ENCODE measurements at regions not wholly inside any gene's neighbourhood (a gene's known extent, or its start where the extent isn't known, plus 50 kb on each side); places are given as distances from the start of the nearest gene placed in this dataset.
A peak's percentile ranks its signal among the peaks of the same experiment; 100 is the strongest.

DNA sequence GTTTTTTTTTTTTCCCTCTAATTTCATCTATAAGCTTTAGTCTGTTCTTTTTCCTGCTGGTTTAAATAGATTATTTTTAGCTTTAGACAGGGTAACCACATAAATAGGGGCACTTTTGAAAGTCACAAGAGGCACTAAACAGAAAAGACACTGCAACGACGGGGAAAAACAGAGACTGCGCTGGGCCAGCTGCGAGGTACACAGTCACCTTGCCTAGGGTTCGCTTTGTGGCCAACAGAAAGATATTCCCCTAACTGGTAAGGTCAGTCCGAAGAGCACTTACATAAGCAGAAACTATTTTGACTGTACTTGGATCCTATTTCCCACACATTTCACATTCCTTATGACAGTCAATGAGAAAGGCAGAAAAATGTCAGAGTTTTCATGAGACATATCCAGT, 175.6 kb upstream of the PHF14 start:
- Histone ChIP-seq H3K9me3 (ENCODE audit: control insufficient read depth, low read length) (no peaks in the 10 kb centered on the region), H3K36me3 (ENCODE audit: control insufficient read depth in 1 of 2, insufficient read depth in 2 of 2, low read length in 1 of 2) (no peaks in the 10 kb centered on the region), H3K4me1 (ENCODE audit: control insufficient read depth in 1 of 2, insufficient read depth in 2 of 2, low read length in 2 of 2) (no peaks in the 10 kb centered on the region), H3K27ac (ENCODE audit: low read depth in 1 of 2, low read length in 2 of 2) (no peak overlapping the region), H3K27me3 (ENCODE audit: control insufficient read depth in 1 of 2, insufficient read depth in 2 of 2, low read length in 1 of 2) (no peaks in the 10 kb centered on the region), H3K4me3 (ENCODE audit: low read length in 2 of 2) (no peak overlapping the region)
- DNase-seq: no peak
- WGBS, 2 donors: 61 to 69% methylated on average over 6 of the region's 6 CpGs
- no peak for ATAC-seq (ENCODE audit: low FRiP score)
- intact Hi-C loops (cut with DNase I): no loop called here

DNA sequence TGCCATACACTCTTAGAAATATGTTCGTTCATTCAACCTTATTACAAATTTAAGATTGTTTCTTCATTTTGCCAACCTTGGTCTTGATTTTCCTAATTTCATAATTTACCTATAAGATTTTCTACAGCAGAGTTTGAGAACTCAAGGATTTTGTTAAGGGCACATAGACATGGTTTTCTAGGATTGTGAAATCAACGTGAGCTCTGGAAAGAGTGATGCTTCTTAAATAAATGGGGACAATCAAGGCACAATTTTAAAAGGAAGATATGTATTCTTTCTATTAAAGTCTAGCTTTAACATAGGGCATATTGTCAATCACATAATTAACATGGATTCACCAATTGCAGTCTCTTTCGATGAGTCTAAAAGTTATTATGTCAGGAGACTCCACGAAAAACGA, 174.2 kb upstream of the PHF14 start:
- Histone ChIP-seq H3K36me3 (ENCODE audit: control insufficient read depth in 1 of 2, insufficient read depth in 2 of 2, low read length in 1 of 2) (no peaks in the 10 kb centered on the region), H3K4me3 (ENCODE audit: low read length in 2 of 2) (no peak overlapping the region), H3K4me1 (ENCODE audit: control insufficient read depth in 1 of 2, insufficient read depth in 2 of 2, low read length in 2 of 2) (no peaks in the 10 kb centered on the region), H3K27me3 (ENCODE audit: control insufficient read depth in 1 of 2, insufficient read depth in 2 of 2, low read length in 1 of 2) (no peaks in the 10 kb centered on the region), H3K9me3 (ENCODE audit: control insufficient read depth, low read length) (no peaks in the 10 kb centered on the region), H3K27ac (ENCODE audit: low read depth in 1 of 2, low read length in 2 of 2) (no peak overlapping the region)
- no peak for DNase-seq
- ATAC-seq (ENCODE audit: low FRiP score): no peak
- 95 to 96% methylated on average over 5 of the region's 5 CpGs for WGBS, 2 donors
- intact Hi-C loops (cut with DNase I): no loop called here

DNA sequence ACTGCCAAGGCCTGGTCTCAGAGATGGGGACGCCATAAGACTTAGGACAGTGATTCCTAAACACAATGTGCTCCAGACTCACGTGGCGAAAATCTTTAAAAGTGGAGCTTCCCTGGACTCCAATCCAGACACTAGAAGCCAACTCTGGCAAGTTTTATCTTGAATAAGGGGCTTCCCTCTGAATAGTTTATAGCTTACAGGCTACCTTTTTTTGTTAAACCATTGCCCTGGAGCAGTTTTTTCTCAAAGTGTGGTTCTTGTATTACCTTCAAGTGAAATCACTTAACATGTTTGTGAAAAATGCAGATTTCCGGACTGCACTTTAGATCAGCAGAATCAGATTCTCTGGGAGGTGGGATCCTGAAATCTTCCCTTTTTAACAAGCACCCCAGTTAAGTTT, 171.7 kb upstream of the PHF14 start:
- WGBS, 2 donors: 88 to 89% methylated on average over 4 of the region's 4 CpGs
- DNase-seq (no peak), ATAC-seq (ENCODE audit: low FRiP score) (no peak)
- H3K9me3 ChIP-seq (ENCODE audit: control insufficient read depth, low read length): no peaks in the 10 kb centered on the region
- H3K4me1 ChIP-seq (ENCODE audit: control insufficient read depth in 1 of 2, insufficient read depth in 2 of 2, low read length in 2 of 2): no peaks in the 10 kb centered on the region
- H3K36me3 ChIP-seq (ENCODE audit: control insufficient read depth in 1 of 2, insufficient read depth in 2 of 2, low read length in 1 of 2): no peaks in the 10 kb centered on the region
- intact Hi-C loops (cut with DNase I): no loop called here
- no peak overlapping the region for H3K4me3 ChIP-seq (ENCODE audit: low read length in 2 of 2)
- H3K27ac ChIP-seq (ENCODE audit: low read depth in 1 of 2, low read length in 2 of 2): no peak overlapping the region
- no peaks in the 10 kb centered on the region for H3K27me3 ChIP-seq (ENCODE audit: control insufficient read depth in 1 of 2, insufficient read depth in 2 of 2, low read length in 1 of 2)

DNA sequence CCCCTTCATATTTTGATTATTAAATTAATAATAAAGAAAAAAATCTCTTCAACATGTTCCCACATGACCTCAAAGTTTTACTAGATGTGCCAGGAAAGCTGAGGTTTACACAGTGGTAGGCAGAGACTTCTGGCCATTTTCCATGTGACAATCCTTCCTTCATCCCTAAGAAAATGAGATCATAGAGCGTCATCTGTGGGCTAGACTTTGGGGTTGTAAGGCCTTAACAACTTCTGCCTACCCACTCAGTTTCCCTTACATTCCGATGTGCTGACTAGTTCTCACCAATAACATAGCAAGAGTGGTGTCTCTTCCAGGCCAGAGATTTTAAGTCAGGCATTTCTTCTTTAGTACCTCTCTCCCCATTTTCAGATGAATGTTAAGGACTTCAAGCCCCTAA, 171.1 kb upstream of the PHF14 start:
- Histone ChIP-seq H3K4me1 (ENCODE audit: control insufficient read depth in 1 of 2, insufficient read depth in 2 of 2, low read length in 2 of 2) (no peaks in the 10 kb centered on the region), H3K27ac (ENCODE audit: low read depth in 1 of 2, low read length in 2 of 2) (no peak overlapping the region), H3K27me3 (ENCODE audit: control insufficient read depth in 1 of 2, insufficient read depth in 2 of 2, low read length in 1 of 2) (no peaks in the 10 kb centered on the region), H3K4me3 (ENCODE audit: low read length in 2 of 2) (no peak overlapping the region), H3K36me3 (ENCODE audit: control insufficient read depth in 1 of 2, insufficient read depth in 2 of 2, low read length in 1 of 2) (no peaks in the 10 kb centered on the region), H3K9me3 (ENCODE audit: control insufficient read depth, low read length) (no peaks in the 10 kb centered on the region)
- intact Hi-C loops (cut with DNase I): no loop called here
- ATAC-seq (ENCODE audit: low FRiP score) (peak; percentile 38), DNase-seq (no peak)
- 47 to 49% methylated on average over 2 of the region's 2 CpGs for WGBS, 2 donors

DNA sequence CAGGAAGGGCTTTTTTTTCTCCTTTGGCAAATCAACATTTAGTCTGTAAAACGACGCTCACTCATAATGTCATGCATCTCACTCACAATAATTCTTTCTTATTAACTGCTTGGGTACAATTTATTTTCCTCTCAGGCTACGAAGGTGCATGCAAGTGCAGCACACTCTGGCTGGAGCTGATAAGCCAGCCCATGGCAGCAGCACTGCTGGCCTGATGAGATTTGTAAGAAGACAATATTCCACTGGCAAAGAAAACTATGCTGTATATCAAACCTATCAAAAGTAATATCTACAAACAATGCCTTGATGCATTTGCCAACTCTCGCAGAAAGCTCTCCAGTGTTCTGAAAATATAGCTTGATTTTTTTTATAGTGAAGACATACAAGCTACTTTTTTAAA, 170.0 kb upstream of the PHF14 start:
- no peak for ATAC-seq (ENCODE audit: low FRiP score)
- Histone ChIP-seq H3K4me3 (ENCODE audit: low read length in 2 of 2) (no peak overlapping the region), H3K27me3 (ENCODE audit: control insufficient read depth in 1 of 2, insufficient read depth in 2 of 2, low read length in 1 of 2) (no peaks in the 10 kb centered on the region), H3K4me1 (ENCODE audit: control insufficient read depth in 1 of 2, insufficient read depth in 2 of 2, low read length in 2 of 2) (no peaks in the 10 kb centered on the region), H3K9me3 (ENCODE audit: control insufficient read depth, low read length) (no peaks in the 10 kb centered on the region), H3K27ac (ENCODE audit: low read depth in 1 of 2, low read length in 2 of 2) (no peak overlapping the region), H3K36me3 (ENCODE audit: control insufficient read depth in 1 of 2, insufficient read depth in 2 of 2, low read length in 1 of 2) (no peaks in the 10 kb centered on the region)
- 47 to 55% methylated on average over 4 of the region's 4 CpGs for WGBS, 2 donors
- DNase-seq: no peak
- intact Hi-C loops (cut with DNase I): no loop called here

DNA sequence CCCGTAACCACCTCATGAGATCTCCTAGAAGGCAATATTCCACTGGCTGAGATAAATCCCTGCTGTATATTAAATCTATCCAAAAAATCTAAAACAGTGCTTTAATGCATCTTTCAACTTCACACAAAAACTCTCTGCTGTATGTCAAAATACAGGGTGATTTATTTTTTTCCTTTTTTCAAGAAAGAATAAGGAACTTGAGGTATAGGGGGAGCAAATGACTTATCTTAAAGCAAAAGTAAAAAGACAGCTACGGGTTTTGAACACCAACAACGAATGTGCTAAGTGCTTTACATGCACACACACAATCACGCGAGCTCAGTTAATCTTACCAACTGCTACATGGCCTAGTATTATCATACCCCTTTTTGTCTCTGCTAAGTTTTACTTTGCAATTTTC, 168.9 kb upstream of the PHF14 start:
- WGBS, 2 donors: 81 to 83% methylated on average over 5 of the region's 5 CpGs
- Histone ChIP-seq H3K27me3 (ENCODE audit: control insufficient read depth in 1 of 2, insufficient read depth in 2 of 2, low read length in 1 of 2) (no peaks in the 10 kb centered on the region), H3K9me3 (ENCODE audit: control insufficient read depth, low read length) (no peaks in the 10 kb centered on the region), H3K4me3 (ENCODE audit: low read length in 2 of 2) (no peak overlapping the region), H3K4me1 (ENCODE audit: control insufficient read depth in 1 of 2, insufficient read depth in 2 of 2, low read length in 2 of 2) (no peaks in the 10 kb centered on the region), H3K27ac (ENCODE audit: low read depth in 1 of 2, low read length in 2 of 2) (no peak overlapping the region), H3K36me3 (ENCODE audit: control insufficient read depth in 1 of 2, insufficient read depth in 2 of 2, low read length in 1 of 2) (no peaks in the 10 kb centered on the region)
- intact Hi-C loops (cut with DNase I): no loop called here
- no peak for ATAC-seq (ENCODE audit: low FRiP score)
- no peak for DNase-seq

DNA sequence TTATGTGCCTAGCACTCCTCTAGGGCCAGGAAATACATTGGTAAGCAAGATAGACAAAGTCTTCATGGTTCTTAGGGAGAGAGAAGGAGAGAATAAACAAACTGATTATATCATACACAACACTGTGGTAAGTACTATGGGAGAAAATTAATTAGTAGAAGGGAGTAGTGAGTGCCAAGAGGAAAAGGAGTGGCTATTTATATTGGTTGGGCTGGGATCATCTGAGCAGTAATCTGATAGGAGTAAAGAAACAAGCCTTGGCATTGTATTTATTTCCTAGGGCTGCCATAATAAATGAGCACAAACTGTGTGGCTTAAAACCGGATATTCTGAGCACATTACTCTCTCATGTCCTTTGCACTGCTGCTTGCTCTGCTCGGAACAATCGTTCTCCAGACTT, 158.1 kb upstream of the PHF14 start:
- Histone ChIP-seq H3K4me3 (ENCODE audit: low read length in 2 of 2) (no peak overlapping the region), H3K27ac (ENCODE audit: low read depth in 1 of 2, low read length in 2 of 2) (no peak overlapping the region), H3K9me3 (ENCODE audit: control insufficient read depth, low read length) (no peaks in the 10 kb centered on the region), H3K27me3 (ENCODE audit: control insufficient read depth in 1 of 2, insufficient read depth in 2 of 2, low read length in 1 of 2) (no peaks in the 10 kb centered on the region), H3K4me1 (ENCODE audit: control insufficient read depth in 1 of 2, insufficient read depth in 2 of 2, low read length in 2 of 2) (no peaks in the 10 kb centered on the region), H3K36me3 (ENCODE audit: control insufficient read depth in 1 of 2, insufficient read depth in 2 of 2, low read length in 1 of 2) (no peaks in the 10 kb centered on the region)
- DNase-seq (no peak), ATAC-seq (ENCODE audit: low FRiP score) (no peak)
- intact Hi-C loops (cut with DNase I): no loop called here
- WGBS, 2 donors: 62 to 69% methylated on average over 3 of the region's 3 CpGs

DNA sequence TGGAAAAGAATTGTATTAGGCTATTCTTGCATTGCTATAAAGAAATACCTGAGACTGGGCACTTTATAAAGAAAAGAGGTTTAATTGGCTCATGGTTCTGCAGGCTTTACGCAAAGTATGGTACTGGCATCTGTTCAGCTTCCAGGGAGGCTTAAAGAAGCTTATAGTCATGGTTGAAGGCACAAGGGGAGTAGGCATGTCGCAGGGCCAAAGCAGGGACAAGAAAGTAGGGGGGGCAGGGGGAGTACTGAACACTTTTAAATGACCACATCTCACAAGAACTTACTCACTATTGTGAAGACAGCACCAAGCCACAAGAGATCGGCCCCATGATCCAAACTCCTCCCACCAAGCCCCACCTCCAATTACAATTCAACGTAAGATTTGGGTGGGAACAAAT, 152.5 kb upstream of the PHF14 start:
- H3K4me3 ChIP-seq (ENCODE audit: low read length in 2 of 2): no peak overlapping the region
- no peaks in the 10 kb centered on the region for H3K4me1 ChIP-seq (ENCODE audit: control insufficient read depth in 1 of 2, insufficient read depth in 2 of 2, low read length in 2 of 2)
- intact Hi-C loops (cut with DNase I): no loop called here
- no peaks in the 10 kb centered on the region for H3K36me3 ChIP-seq (ENCODE audit: control insufficient read depth in 1 of 2, insufficient read depth in 2 of 2, low read length in 1 of 2)
- H3K27me3 ChIP-seq (ENCODE audit: control insufficient read depth in 1 of 2, insufficient read depth in 2 of 2, low read length in 1 of 2): no peaks in the 10 kb centered on the region
- H3K27ac ChIP-seq (ENCODE audit: low read depth in 1 of 2, low read length in 2 of 2): no peak overlapping the region
- WGBS, 2 donors: 84 to 85% methylated on average over 4 of the region's 4 CpGs
- no peak for DNase-seq
- no peak for ATAC-seq (ENCODE audit: low FRiP score)
- no peaks in the 10 kb centered on the region for H3K9me3 ChIP-seq (ENCODE audit: control insufficient read depth, low read length)

DNA sequence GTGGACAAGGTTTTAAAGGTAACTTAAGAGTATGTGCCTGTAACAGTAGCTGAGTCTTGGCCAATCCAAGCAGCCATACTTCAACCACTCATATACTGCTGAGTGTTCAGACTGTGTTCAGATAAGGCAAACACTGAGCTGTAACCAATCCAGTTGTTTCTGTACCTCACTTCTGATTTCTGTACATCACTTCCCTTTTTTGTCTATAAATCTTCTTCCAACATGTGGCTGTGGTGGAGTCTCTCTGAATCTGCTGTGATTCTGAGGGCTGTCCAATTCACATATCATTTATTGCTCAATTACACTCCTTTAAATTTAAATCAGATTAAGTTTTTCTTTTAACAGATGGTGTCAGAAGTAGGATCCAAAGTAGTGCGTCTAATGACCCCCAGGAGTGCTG, 149.5 kb upstream of the PHF14 start:
- Histone ChIP-seq H3K27ac (ENCODE audit: low read depth in 1 of 2, low read length in 2 of 2) (no peak overlapping the region), H3K4me1 (ENCODE audit: control insufficient read depth in 1 of 2, insufficient read depth in 2 of 2, low read length in 2 of 2) (no peaks in the 10 kb centered on the region), H3K36me3 (ENCODE audit: control insufficient read depth in 1 of 2, insufficient read depth in 2 of 2, low read length in 1 of 2) (no peaks in the 10 kb centered on the region), H3K27me3 (ENCODE audit: control insufficient read depth in 1 of 2, insufficient read depth in 2 of 2, low read length in 1 of 2) (no peaks in the 10 kb centered on the region), H3K4me3 (ENCODE audit: low read length in 2 of 2) (no peak overlapping the region), H3K9me3 (ENCODE audit: control insufficient read depth, low read length) (no peaks in the 10 kb centered on the region)
- no peak for DNase-seq
- intact Hi-C loops (cut with DNase I): no loop called here
- no peak for ATAC-seq (ENCODE audit: low FRiP score)
- 79% methylated on average over 1 of the region's 1 CpG for WGBS, 2 donors

Measured in aorta (tissue), 5 donors.